Loucy (cell line): ENCODE measurements at regions not wholly inside any gene's neighbourhood (a gene's known extent, or its start where the extent isn't known, plus 50 kb on each side); places are given as distances from the start of the nearest gene placed in this dataset.

Experiments
- H2AFZ ChIP-seq: fragments of 200-600 bp; sonication (generic); 2 replicates; pipeline ENCODE4 v1.6.0; 2016; ENCODE audit warnings: antibody characterized with exemption, mild to moderate bottlenecking, low read length, moderate library complexity
- H3F3A ChIP-seq: fragments of 200-600 bp; 2 replicates; pipeline ENCODE4 v1.6.0; 2016; ENCODE audit warnings: antibody characterized with exemption, low read depth, mild to moderate bottlenecking
- H3K27me3 ChIP-seq: fragments of 200-600 bp; sonication (generic); 2 replicates; pipeline ENCODE4 v1.6.1; 2014; ENCODE audit warnings: low read length, mild to moderate bottlenecking; ENCODE audit not compliant: insufficient read depth, poor library complexity, severe bottlenecking
- H3K36me3 ChIP-seq: fragments of 200-600 bp; sonication (generic); 2 replicates; pipeline ENCODE4 v1.6.1; 2016; ENCODE audit warnings: low read length; ENCODE audit not compliant: insufficient read depth
- H3K4me1 ChIP-seq: fragments of 200-600 bp; sonication (generic); 2 replicates; pipeline ENCODE4 v1.5.1; 2014; ENCODE audit warnings: low read length, mild to moderate bottlenecking; ENCODE audit not compliant: insufficient read depth, poor library complexity, severe bottlenecking
- H3K4me2 ChIP-seq: fragments of 200-600 bp; sonication (generic); 2 replicates; pipeline ENCODE4 v1.6.0; 2014; ENCODE audit warnings: antibody characterized with exemption, low read length, low read depth, mild to moderate bottlenecking; ENCODE audit not compliant: poor library complexity, severe bottlenecking
- H3K4me3 ChIP-seq: fragments of 200-600 bp; sonication (generic); 2 replicates; pipeline ENCODE4 v1.5.1; 2014; ENCODE audit warnings: low read length, mild to moderate bottlenecking, mixed read lengths; ENCODE audit not compliant: poor library complexity, severe bottlenecking
- H3K79me2 ChIP-seq: fragments of 200-600 bp; sonication (generic); 2 replicates; pipeline ENCODE4 v1.6.1; 2014; ENCODE audit warnings: low read length; ENCODE audit not compliant: insufficient read depth
- H3K9ac ChIP-seq: fragments of 200-600 bp; sonication (generic); 2 replicates; pipeline ENCODE4 v1.6.0; 2014; ENCODE audit warnings: mild to moderate bottlenecking, low read depth, low read length, moderate library complexity; ENCODE audit not compliant: poor library complexity, severe bottlenecking
- H3K9me2 ChIP-seq: fragments of 200-600 bp; sonication (generic); replicated peaks from 2 replicates; pipeline ENCODE4 v1.6.1; 2016; ENCODE audit warnings: low read depth, low read length, mixed read lengths
- H3K9me3 ChIP-seq: fragments of 200-600 bp; sonication (generic); 2 replicates; pipeline ENCODE4 v1.6.1; 2014; ENCODE audit warnings: mild to moderate bottlenecking, antibody characterized with exemption, low read length, low read depth; ENCODE audit not compliant: insufficient read depth
- H4K20me1 ChIP-seq: fragments of 200-600 bp; sonication (generic); 2 replicates; pipeline ENCODE4 v1.6.0; 2014; ENCODE audit warnings: antibody characterized with exemption, low read length, mild to moderate bottlenecking; ENCODE audit not compliant: insufficient read depth, poor library complexity, severe bottlenecking
- EZH2phosphoT487 ChIP-seq: fragments of 200-600 bp; IDR thresholded peaks from 2 replicates; pipeline ENCODE4 v1.6.1; 2018; ENCODE audit warnings: antibody characterized with exemption, mild to moderate bottlenecking, moderate library complexity, borderline replicate concordance
- TF ChIP-seq, protein P1 (sequence below): fragments of 200-600 bp; sonication (generic); conservative IDR thresholded peaks from 2 replicates; pipeline ENCODE4 v1.5.1; 2014; ENCODE audit warnings: mild to moderate bottlenecking, antibody characterized with exemption, low read length

GRCh38 chr4:187010052-187010451 lies 286.4 kb upstream of the FAT1 start:
- 0 out of 2 replicates have a peak, but pooled peaks cover 2% of the 10 kb centered on the region for H3K9me3 ChIP-seq
- H4K20me1 ChIP-seq, result no peaks in the 10 kb centered on the region
- no peaks in the 10 kb centered on the region for H3K4me1 ChIP-seq
- no peaks in the 10 kb centered on the region for H3K36me3 ChIP-seq
- TF ChIP-seq, protein P1, sequence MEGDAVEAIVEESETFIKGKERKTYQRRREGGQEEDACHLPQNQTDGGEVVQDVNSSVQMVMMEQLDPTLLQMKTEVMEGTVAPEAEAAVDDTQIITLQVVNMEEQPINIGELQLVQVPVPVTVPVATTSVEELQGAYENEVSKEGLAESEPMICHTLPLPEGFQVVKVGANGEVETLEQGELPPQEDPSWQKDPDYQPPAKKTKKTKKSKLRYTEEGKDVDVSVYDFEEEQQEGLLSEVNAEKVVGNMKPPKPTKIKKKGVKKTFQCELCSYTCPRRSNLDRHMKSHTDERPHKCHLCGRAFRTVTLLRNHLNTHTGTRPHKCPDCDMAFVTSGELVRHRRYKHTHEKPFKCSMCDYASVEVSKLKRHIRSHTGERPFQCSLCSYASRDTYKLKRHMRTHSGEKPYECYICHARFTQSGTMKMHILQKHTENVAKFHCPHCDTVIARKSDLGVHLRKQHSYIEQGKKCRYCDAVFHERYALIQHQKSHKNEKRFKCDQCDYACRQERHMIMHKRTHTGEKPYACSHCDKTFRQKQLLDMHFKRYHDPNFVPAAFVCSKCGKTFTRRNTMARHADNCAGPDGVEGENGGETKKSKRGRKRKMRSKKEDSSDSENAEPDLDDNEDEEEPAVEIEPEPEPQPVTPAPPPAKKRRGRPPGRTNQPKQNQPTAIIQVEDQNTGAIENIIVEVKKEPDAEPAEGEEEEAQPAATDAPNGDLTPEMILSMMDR, result no peak
- no peak for TF ChIP-seq EZH2phosphoT487
- no peak overlapping the region for H2AFZ ChIP-seq
- no peaks in the 10 kb centered on the region for H3K9me2 ChIP-seq
- H3K4me2 ChIP-seq, result no peak overlapping the region
- H3K27me3 ChIP-seq, result no peaks in the 10 kb centered on the region
- H3F3A ChIP-seq, result no peaks in the 10 kb centered on the region
- H3K4me3 ChIP-seq, result no peak overlapping the region
- H3K79me2 ChIP-seq, result no peaks in the 10 kb centered on the region
- no peak overlapping the region for H3K9ac ChIP-seq

DNA sequence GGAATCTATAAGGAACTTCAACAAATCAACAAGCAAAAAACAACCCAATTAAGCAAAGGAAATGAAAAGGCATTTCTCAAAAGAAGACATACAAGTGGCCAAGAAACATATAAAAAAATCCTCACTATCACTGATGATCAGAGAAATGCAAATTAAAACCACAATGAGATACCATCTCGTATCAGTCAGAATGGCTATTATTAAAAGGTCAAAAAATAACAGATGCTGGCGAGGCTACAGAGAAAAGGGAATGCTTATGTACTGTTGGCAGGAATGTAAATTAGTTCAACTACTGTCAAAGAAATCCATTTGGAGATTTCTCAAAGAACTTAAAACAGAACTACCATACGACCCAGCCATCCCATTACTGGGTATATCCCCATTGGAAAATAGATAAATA lies 292.4 kb upstream of the FAT1 start:
- Histone ChIP-seq H3K4me3 (no peak overlapping the region), H3K9me2 (no peaks in the 10 kb centered on the region), H3K36me3 (no peaks in the 10 kb centered on the region), H4K20me1 (no peaks in the 10 kb centered on the region), H3F3A (no peaks in the 10 kb centered on the region), H3K9ac (no peak overlapping the region), H3K79me2 (no peaks in the 10 kb centered on the region), H3K4me1 (peaks cover 7% of the 10 kb centered on the region), H3K27me3 (no peaks in the 10 kb centered on the region), H2AFZ (no peak overlapping the region), H3K4me2 (no peak overlapping the region), H3K9me3 (no peaks in the 10 kb centered on the region)
- no peak for TF ChIP-seq EZH2phosphoT487
- TF ChIP-seq, protein P1, result no peak

DNA sequence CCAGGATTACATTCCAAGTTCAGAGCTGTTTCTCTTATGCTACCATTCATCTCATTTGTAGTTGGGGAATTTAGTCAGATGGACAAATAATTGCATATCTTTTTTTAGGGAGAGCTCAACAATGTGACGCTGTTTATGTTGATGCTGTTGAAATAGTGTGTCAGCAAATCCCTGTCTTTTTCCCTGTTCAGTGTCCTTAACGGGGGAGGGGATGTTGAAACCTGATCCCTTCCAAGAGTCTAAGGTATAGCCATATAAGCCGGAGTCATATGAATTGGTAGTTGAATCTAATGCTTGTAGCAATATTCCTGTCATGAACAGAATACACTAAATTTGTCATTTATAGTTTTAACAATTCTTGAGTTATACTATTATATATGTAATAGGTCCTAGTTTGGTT lies 293.5 kb upstream of the FAT1 start:
- Histone ChIP-seq H2AFZ (no peak overlapping the region), H3K9me2 (no peaks in the 10 kb centered on the region), H3K27me3 (no peaks in the 10 kb centered on the region), H3K36me3 (no peaks in the 10 kb centered on the region), H3K4me1 (peaks cover 7% of the 10 kb centered on the region), H3K9me3 (no peaks in the 10 kb centered on the region), H3K4me3 (no peak overlapping the region), H3K4me2 (no peak overlapping the region), H4K20me1 (no peaks in the 10 kb centered on the region), H3K9ac (no peak overlapping the region), H3K79me2 (no peaks in the 10 kb centered on the region), H3F3A (no peaks in the 10 kb centered on the region)
- no peak for TF ChIP-seq EZH2phosphoT487
- TF ChIP-seq, protein P1, result no peak
